Fibroblast of lung (primary cell): ENCODE measurements at regions not wholly inside any gene's neighbourhood (a gene's known extent, or its start where the extent isn't known, plus 50 kb on each side); places are given as distances from the start of the nearest gene placed in this dataset.
A peak's percentile ranks its signal among the peaks of the same experiment; 100 is the strongest.

ENCODE experiments used
- DNase-seq, 2 donors: peaks; one replicate each; pipeline versions ENCODE4 v3.0.0 to v3.0.0-alpha.2; 2010; ENCODE audit warnings: low read depth in 2 of 2
- H2AFZ ChIP-seq: 2 replicates; pipeline ENCODE4 v1.5.1; 2012; ENCODE audit warnings: low read length, control low read depth, inconsistent platforms
- H3K27ac ChIP-seq: 2 replicates; pipeline ENCODE4 v1.5.1; 2011; ENCODE audit warnings: low read length, control low read depth; ENCODE audit not compliant: insufficient read depth
- H3K27me3 ChIP-seq: 2 replicates; pipeline ENCODE4 v1.5.1; 2011; ENCODE audit warnings: mild to moderate bottlenecking, low read length; ENCODE audit not compliant: control insufficient read depth, insufficient read depth
- H3K36me3 ChIP-seq: 2 replicates; pipeline ENCODE4 v1.5.1; 2011; ENCODE audit warnings: low read length; ENCODE audit not compliant: control insufficient read depth, insufficient read depth
- H3K4me1 ChIP-seq: 2 replicates; pipeline ENCODE4 v1.5.1; 2011; ENCODE audit warnings: low read length; ENCODE audit not compliant: control insufficient read depth, insufficient read depth; ENCODE audit errors: extremely low read depth
- H3K4me2 ChIP-seq: 2 replicates; pipeline ENCODE4 v1.5.1; 2011; ENCODE audit warnings: low read length, control low read depth; ENCODE audit not compliant: insufficient read depth; ENCODE audit errors: extremely low read depth
- H3K4me3 ChIP-seq, 4 experiments: fragments of 200-600 bp in 1 of 4; sonication (generic) in 1 of 4; replicated peaks in 1 of 4; 2 replicates each; pipeline ENCODE4 v1.5.1; 2011 to 2016; ENCODE audit warnings: low read length in 4 of 4, low read depth in 3 of 4, mild to moderate bottlenecking in 3 of 4, control low read depth in 2 of 4, inconsistent platforms in 1 of 4, mixed read lengths in 1 of 4; ENCODE audit not compliant: insufficient read depth in 1 of 4; ENCODE audit errors: control extremely low read depth in 1 of 4
- H3K79me2 ChIP-seq: 2 replicates; pipeline ENCODE4 v1.5.1; 2012; ENCODE audit warnings: mild to moderate bottlenecking, low read length, inconsistent platforms; ENCODE audit not compliant: control insufficient read depth, insufficient read depth
- H3K9ac ChIP-seq: 2 replicates; pipeline ENCODE4 v1.5.1; 2011; ENCODE audit warnings: mild to moderate bottlenecking, low read length, control low read depth; ENCODE audit not compliant: insufficient read depth
- H3K9me3 ChIP-seq: 2 replicates; pipeline ENCODE4 v1.5.1; 2012; ENCODE audit warnings: low read depth, low read length; ENCODE audit not compliant: control insufficient read depth, insufficient read depth
- H4K20me1 ChIP-seq: 2 replicates; pipeline ENCODE4 v1.5.1; 2011; ENCODE audit warnings: low read length; ENCODE audit not compliant: control insufficient read depth, insufficient read depth; ENCODE audit errors: extremely low read depth
- EZH2 ChIP-seq: IDR thresholded peaks from 2 replicates; pipeline ENCODE4 v1.5.1; 2012; ENCODE audit warnings: low read length, control low read depth, mild to moderate bottlenecking; ENCODE audit errors: missing control alignments
- TF ChIP-seq, protein P1 (sequence below), 2 donors: IDR thresholded peaks in 1 of 2; conservative IDR thresholded peaks in 1 of 2; 1 replicate in 1 of 2; 2 replicates in 1 of 2; pipeline ENCODE4 v1.5.1; 2011 to 2012; ENCODE audit warnings: low read length in 2 of 2, control low read depth in 1 of 2, inconsistent platforms in 1 of 2, low read depth in 1 of 2, mild to moderate bottlenecking in 1 of 2

DNA sequence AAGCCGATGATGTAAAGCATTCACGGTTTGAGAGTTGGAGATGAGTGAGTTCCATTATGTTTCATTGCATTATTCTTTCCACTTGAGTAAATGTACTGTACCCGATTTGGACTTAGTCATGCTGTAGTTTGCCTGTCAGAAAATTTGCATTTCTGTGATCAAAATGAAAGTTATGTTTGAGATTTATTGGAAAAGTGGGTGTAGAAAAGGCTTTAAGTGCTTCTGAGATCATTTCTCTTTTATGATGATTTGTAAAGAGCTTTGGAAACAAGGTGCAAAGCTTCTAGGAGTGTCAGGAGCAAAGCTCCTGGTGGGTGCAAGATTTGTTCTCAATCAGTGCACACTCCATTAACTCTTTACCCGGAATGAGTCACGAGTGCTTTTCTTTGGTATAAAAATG lies 204.1 kb upstream of the POM121L12 start:
- no peak overlapping the region for H3K4me3 ChIP-seq
- no peaks in the 10 kb centered on the region for H3K4me1 ChIP-seq
- H4K20me1 ChIP-seq = no peaks in the 10 kb centered on the region
- no peaks in the 10 kb centered on the region for H3K27me3 ChIP-seq
- H2AFZ ChIP-seq = no peak overlapping the region
- H3K9ac ChIP-seq = no peak overlapping the region
- no peaks in the 10 kb centered on the region for H3K9me3 ChIP-seq
- no peaks in the 10 kb centered on the region for H3K79me2 ChIP-seq
- no peaks in the 10 kb centered on the region for H3K36me3 ChIP-seq
- no peak overlapping the region for H3K27ac ChIP-seq
- peak in 1 of 2 donors; percentile 49 for DNase-seq
- no peak overlapping the region for H3K4me2 ChIP-seq
- no peak for TF ChIP-seq EZH2
- TF ChIP-seq, protein P1, sequence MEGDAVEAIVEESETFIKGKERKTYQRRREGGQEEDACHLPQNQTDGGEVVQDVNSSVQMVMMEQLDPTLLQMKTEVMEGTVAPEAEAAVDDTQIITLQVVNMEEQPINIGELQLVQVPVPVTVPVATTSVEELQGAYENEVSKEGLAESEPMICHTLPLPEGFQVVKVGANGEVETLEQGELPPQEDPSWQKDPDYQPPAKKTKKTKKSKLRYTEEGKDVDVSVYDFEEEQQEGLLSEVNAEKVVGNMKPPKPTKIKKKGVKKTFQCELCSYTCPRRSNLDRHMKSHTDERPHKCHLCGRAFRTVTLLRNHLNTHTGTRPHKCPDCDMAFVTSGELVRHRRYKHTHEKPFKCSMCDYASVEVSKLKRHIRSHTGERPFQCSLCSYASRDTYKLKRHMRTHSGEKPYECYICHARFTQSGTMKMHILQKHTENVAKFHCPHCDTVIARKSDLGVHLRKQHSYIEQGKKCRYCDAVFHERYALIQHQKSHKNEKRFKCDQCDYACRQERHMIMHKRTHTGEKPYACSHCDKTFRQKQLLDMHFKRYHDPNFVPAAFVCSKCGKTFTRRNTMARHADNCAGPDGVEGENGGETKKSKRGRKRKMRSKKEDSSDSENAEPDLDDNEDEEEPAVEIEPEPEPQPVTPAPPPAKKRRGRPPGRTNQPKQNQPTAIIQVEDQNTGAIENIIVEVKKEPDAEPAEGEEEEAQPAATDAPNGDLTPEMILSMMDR (conservative IDR thresholded peaks at IDR 0.05 in 1 of 2, IDR thresholded peaks at IDR 0.05 in 1 of 2; ENCODE audit: low read depth in 1 of 2, low read length in 2 of 2) = no peak

DNA sequence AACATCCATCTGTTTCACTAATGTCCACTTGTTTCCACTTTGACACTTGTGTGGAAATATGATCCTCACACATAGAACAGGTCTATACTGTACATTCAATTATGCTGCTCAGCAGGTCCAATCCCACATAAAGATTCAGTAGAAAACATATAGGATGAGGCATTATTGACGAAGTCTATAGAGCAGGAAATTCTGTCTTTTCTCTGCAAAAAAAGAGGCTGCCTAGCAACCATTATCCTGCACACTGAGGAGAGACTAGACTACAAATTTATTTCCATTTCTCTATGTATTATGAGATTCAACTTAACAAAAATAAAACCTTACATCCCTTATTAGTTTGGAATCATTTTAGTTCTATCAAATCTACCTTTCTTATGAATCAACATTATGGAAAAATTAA lies 204.6 kb upstream of the POM121L12 start:
- Histone ChIP-seq H3K4me3 (no peak overlapping the region), H3K4me2 (no peak overlapping the region), H4K20me1 (no peaks in the 10 kb centered on the region), H3K79me2 (no peaks in the 10 kb centered on the region), H3K4me1 (no peaks in the 10 kb centered on the region), H3K27me3 (no peaks in the 10 kb centered on the region), H3K9ac (no peak overlapping the region), H3K27ac (no peak overlapping the region), H3K36me3 (no peaks in the 10 kb centered on the region), H2AFZ (no peak overlapping the region), H3K9me3 (no peaks in the 10 kb centered on the region)
- no peak for DNase-seq
- no peak for TF ChIP-seq EZH2
- TF ChIP-seq, protein P1 (conservative IDR thresholded peaks at IDR 0.05 in 1 of 2, IDR thresholded peaks at IDR 0.05 in 1 of 2; ENCODE audit: low read depth in 1 of 2, low read length in 2 of 2) = no peak

DNA sequence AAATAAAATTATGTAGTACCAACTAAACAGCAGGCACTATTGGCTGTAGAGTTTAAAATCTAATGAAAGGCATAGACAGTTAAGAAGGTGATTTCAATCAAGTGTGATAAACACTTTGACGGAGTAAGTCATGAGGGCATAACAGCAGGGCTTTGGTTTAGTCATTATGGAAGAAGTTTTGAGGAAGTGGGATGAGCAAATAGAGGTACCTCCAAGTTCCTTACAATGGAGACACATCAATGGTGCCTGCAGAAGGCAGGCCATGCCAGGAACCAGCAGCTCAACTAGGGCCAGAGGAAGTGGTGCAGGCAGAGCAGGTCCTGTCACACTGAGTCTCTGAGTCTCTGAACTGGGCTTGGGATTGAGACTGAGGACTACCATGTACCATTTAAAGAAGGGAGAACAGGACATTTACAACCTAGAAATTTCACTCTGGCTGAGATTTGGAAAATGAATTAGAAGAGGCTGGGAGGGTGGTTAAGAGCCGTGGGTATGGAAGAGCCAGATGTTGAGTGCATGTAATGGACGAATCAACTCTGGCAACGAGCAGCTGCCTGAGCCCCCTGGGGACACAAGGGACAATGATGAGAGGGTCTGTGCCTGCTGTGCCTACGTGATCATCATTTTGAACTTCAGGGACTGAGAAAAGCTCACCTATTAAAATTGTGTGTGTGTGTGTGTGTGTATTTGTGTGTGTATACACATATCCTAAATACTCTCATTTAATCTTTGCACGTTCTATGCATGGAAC lies 208.7 kb upstream of the POM121L12 start:
- H3K9ac ChIP-seq = no peak overlapping the region
- no peaks in the 10 kb centered on the region for H3K36me3 ChIP-seq
- H3K27me3 ChIP-seq = no peaks in the 10 kb centered on the region
- TF ChIP-seq, protein P1 (conservative IDR thresholded peaks at IDR 0.05 in 1 of 2, IDR thresholded peaks at IDR 0.05 in 1 of 2; ENCODE audit: low read depth in 1 of 2, low read length in 2 of 2) = no peak
- no peak for TF ChIP-seq EZH2
- H3K4me1 ChIP-seq = no peaks in the 10 kb centered on the region
- no peak for DNase-seq
- H2AFZ ChIP-seq = no peak overlapping the region
- H3K27ac ChIP-seq = no peak overlapping the region
- H3K4me2 ChIP-seq = no peak overlapping the region
- no peak overlapping the region for H3K4me3 ChIP-seq
- no peaks in the 10 kb centered on the region for H3K79me2 ChIP-seq
- no peaks in the 10 kb centered on the region for H4K20me1 ChIP-seq
- H3K9me3 ChIP-seq = no peaks in the 10 kb centered on the region
